Psoas muscle (tissue), 7 donors: ENCODE measurements at regions not wholly inside any gene's neighbourhood (a gene's known extent, or its start where the extent isn't known, plus 50 kb on each side); places are given as distances from the start of the nearest gene placed in this dataset.

Experiments used
- ATAC-seq, 4 donors: fragments of 200-7000 bp; cut with Tn5 transposase; one replicate each; pipeline ENCODE4 v1.9.1; 2020; ENCODE audit warnings: moderate library complexity in 3 of 4, mild to moderate bottlenecking in 2 of 4
- DNase-seq, 2 donors: peaks; one replicate each; pipeline ENCODE4 v3.0.0-alpha.2; 2020
- H3K27ac ChIP-seq: fragments of 200-600 bp; one replicate; pipeline ENCODE4 v1.8.0; 2022
- H3K27me3 ChIP-seq, 3 donors: fragments of 200-600 bp in 1 of 3; one replicate each; pipeline versions ENCODE4 v1.6.1 to v1.8.0; 2013 to 2022; ENCODE audit warnings: low read length in 2 of 3, mild to moderate bottlenecking in 2 of 3, moderate library complexity in 1 of 3; ENCODE audit not compliant: insufficient read depth in 3 of 3
- H3K36me3 ChIP-seq, 2 donors: fragments of 200-600 bp in 1 of 2; one replicate each; pipeline versions ENCODE4 v1.6.1 to v1.8.0; 2013 to 2022; ENCODE audit warnings: low read depth in 1 of 2, mild to moderate bottlenecking in 1 of 2, moderate library complexity in 1 of 2; ENCODE audit not compliant: insufficient read depth in 1 of 2
- H3K4me1 ChIP-seq: fragments of 200-600 bp; one replicate; pipeline ENCODE4 v1.8.0; 2022
- H3K4me3 ChIP-seq: fragments of 200-600 bp; one replicate; pipeline ENCODE4 v1.8.0; 2022; ENCODE audit warnings: mild to moderate bottlenecking
- H3K9me3 ChIP-seq: fragments of 200-600 bp; one replicate; pipeline ENCODE4 v1.8.0; 2022
- WGBS, 3 donors: extraction: QIAGEN DNeasy Blood & Tissue Kit; methylation state at CpG; one replicate each; pipeline versions ENCODE4 v1.1.6 to v1.1.7; 2013; 5-methylcytosine and 5-hydroxymethylcytosine counted together
- intact Hi-C, 2 donors: fragments of 100-400 bp; cut with DNase I; formaldehyde crosslinking; loops; one replicate each; pipeline versions ENCODE4 v1.11.0 to v1.14.2; 2022
- TF ChIP-seq, protein P1 (sequence below): fragments of 200-600 bp; IDR thresholded peaks from one replicate; pipeline ENCODE4 v1.8.0; 2022; ENCODE audit warnings: antibody characterized with exemption
- donor health status: healthy with polysubstance abuse.
- donor health status: DM: no; HTN: no; CAD: no; lungs with moderate emphysema.
- donor health status: Bipolar disorder and iron deficiency.
- donor health status: healthy.
- donor health status: DM: yes; HTN: yes; CAD: no.
- donor health status: DM: no; HTN: no; CAD: no.
- donor health status: DM: yes; HTN: yes; CAD: no.

DNA sequence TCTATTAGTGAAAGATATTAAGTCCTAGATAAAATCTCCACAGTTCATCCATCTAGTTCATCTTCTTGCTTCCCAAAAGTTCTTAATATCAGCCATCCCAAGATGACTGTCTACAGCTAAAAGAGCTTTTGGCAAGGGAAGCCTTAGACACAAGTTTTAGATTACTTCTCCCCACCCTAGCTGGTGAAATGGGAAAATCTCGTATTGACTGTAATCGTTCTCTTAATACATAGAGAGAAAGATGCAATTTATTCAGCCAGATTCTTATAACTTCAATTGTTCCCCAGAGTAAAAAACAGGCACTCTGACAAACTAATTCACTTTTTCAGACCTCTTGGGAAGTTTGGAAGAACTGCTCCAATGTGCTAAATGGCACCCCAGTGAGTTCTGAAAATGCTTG is 1439.6 kb upstream of the C9orf72 start:
- Histone ChIP-seq H3K4me3 (no peak overlapping the region), H3K27me3 (no peaks in the 10 kb centered on the region), H3K4me1 (no peaks in the 10 kb centered on the region), H3K36me3 (no peaks in the 10 kb centered on the region), H3K9me3 (no peaks in the 10 kb centered on the region), H3K27ac (no peak overlapping the region)
- 80 to 83% (median 81%) methylated on average over 2 of the region's 2 CpGs for WGBS, 3 donors
- ATAC-seq (no peak), DNase-seq (no peak)
- TF ChIP-seq, protein P1, sequence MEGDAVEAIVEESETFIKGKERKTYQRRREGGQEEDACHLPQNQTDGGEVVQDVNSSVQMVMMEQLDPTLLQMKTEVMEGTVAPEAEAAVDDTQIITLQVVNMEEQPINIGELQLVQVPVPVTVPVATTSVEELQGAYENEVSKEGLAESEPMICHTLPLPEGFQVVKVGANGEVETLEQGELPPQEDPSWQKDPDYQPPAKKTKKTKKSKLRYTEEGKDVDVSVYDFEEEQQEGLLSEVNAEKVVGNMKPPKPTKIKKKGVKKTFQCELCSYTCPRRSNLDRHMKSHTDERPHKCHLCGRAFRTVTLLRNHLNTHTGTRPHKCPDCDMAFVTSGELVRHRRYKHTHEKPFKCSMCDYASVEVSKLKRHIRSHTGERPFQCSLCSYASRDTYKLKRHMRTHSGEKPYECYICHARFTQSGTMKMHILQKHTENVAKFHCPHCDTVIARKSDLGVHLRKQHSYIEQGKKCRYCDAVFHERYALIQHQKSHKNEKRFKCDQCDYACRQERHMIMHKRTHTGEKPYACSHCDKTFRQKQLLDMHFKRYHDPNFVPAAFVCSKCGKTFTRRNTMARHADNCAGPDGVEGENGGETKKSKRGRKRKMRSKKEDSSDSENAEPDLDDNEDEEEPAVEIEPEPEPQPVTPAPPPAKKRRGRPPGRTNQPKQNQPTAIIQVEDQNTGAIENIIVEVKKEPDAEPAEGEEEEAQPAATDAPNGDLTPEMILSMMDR = no peak
- intact Hi-C loops = no loop called here

GRCh38 chr9:29021632-29022031 is 1448.4 kb upstream of the C9orf72 start:
- TF ChIP-seq, protein P1 = no peak
- no peak overlapping the region for H3K27ac ChIP-seq
- no peak overlapping the region for H3K4me3 ChIP-seq
- H3K4me1 ChIP-seq = no peaks in the 10 kb centered on the region
- no peaks in the 10 kb centered on the region for H3K36me3 ChIP-seq
- no peaks in the 10 kb centered on the region for H3K9me3 ChIP-seq
- H3K27me3 ChIP-seq = no peaks in the 10 kb centered on the region
- DNase-seq (no peak), ATAC-seq (no peak)
- intact Hi-C loops = no loop called here

- no peak for ATAC-seq
- no peaks in the 10 kb centered on the region for H3K9me3 ChIP-seq
- TF ChIP-seq, protein P1 = no peak
- H3K27ac ChIP-seq = no peak overlapping the region
- H3K27me3 ChIP-seq = no peaks in the 10 kb centered on the region
- intact Hi-C loops = no loop called here
- DNase-seq = no peak
- no peak overlapping the region for H3K4me3 ChIP-seq
- H3K36me3 ChIP-seq = no peaks in the 10 kb centered on the region
- no peaks in the 10 kb centered on the region for H3K4me1 ChIP-seq
Observed at GRCh38 chr9:29038332-29038731, 1465.1 kb upstream of the C9orf72 start.

DNA sequence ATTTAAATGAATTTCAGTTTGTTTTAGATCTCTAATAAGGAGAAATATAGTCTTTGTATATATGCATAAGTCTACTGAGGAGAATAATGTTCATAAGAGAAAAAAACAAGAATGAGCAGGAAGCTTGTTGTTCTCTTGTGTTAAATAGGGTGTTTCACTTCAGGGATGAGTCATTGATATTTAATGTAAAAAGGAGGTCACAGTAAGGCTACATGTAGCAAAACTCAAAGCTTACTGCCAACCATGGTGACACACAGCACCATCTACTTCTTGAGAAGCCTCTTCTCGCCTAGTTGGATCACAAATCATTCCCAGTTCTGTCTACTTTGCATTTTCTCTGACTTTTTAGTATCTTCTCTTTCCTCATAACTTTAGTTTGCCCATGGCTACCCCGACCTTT is 1466.0 kb upstream of the C9orf72 start:
- 51 to 75% (median 62%) methylated on average over 2 of the region's 2 CpGs for WGBS, 3 donors
- H3K27me3 ChIP-seq = no peaks in the 10 kb centered on the region
- TF ChIP-seq, protein P1 = no peak
- H3K36me3 ChIP-seq = no peaks in the 10 kb centered on the region
- H3K4me3 ChIP-seq = no peak overlapping the region
- H3K4me1 ChIP-seq = no peaks in the 10 kb centered on the region
- no peaks in the 10 kb centered on the region for H3K9me3 ChIP-seq
- no peak for DNase-seq
- H3K27ac ChIP-seq = no peak overlapping the region
- ATAC-seq = no peak
- intact Hi-C loops = no loop called here

- H3K4me3 ChIP-seq = no peak overlapping the region
- TF ChIP-seq, protein P1 = no peak
- no peaks in the 10 kb centered on the region for H3K36me3 ChIP-seq
- H3K4me1 ChIP-seq = no peaks in the 10 kb centered on the region
- H3K9me3 ChIP-seq = no peaks in the 10 kb centered on the region
- no peaks in the 10 kb centered on the region for H3K27me3 ChIP-seq
- no peak overlapping the region for H3K27ac ChIP-seq
- WGBS, 3 donors = 56 to 70% (median 68%) methylated on average over 1 of the region's 1 CpG
- DNase-seq (no peak), ATAC-seq (no peak)
- intact Hi-C loops = no loop called here
Observed at GRCh38 chr9:29043072-29043471, 1469.8 kb upstream of the C9orf72 start.
